ENCODE measurements at regions not wholly inside any gene's neighbourhood (a gene's known extent, or its start where the extent isn't known, plus 50 kb on each side); places are given as distances from the start of the nearest gene placed in this dataset.

- H3K27me3 Mint-ChIP-seq (ENCODE audit: low read depth, unreplicated experiment) = no peaks in the 10 kb centered on the region
- no peaks in the 10 kb centered on the region for H3K4me1 ChIP-seq (ENCODE audit: insufficient read depth, low read length)
- no peaks in the 10 kb centered on the region for H4K20me1 ChIP-seq (ENCODE audit: insufficient read depth, low read length)
- no peak overlapping the region for H2AFZ ChIP-seq (ENCODE audit: low read depth, low read length)
- H3K36me3 Mint-ChIP-seq (ENCODE audit: low read depth, unreplicated experiment) = no peaks in the 10 kb centered on the region
- no peak overlapping the region for H3K4me3 Mint-ChIP-seq (ENCODE audit: unreplicated experiment)
- H3K9ac ChIP-seq (ENCODE audit: low read length) = no peak overlapping the region
- no peak overlapping the region for H3K27ac ChIP-seq (ENCODE audit: low read depth, low read length)
- FAIRE-seq = no peak
- no peaks in the 10 kb centered on the region for H3K9me3 ChIP-seq (ENCODE audit: insufficient read depth, low read depth, low read length)
- H3K4me3 ChIP-seq (ENCODE audit: insufficient read depth, low read depth, low read length) = no peak overlapping the region
- H3K4me1 Mint-ChIP-seq (ENCODE audit: low read depth, unreplicated experiment) = peaks cover 6% of the 10 kb centered on the region
- DNase-seq (ENCODE audit: low read depth) = no peak
- H3K27ac Mint-ChIP-seq (ENCODE audit: unreplicated experiment) = no peak overlapping the region
- no peak overlapping the region for H3K4me2 ChIP-seq (ENCODE audit: low read length)
- no peaks in the 10 kb centered on the region for H3K79me2 ChIP-seq (ENCODE audit: insufficient read depth, low read length)
- no peaks in the 10 kb centered on the region for H3K36me3 ChIP-seq (ENCODE audit: insufficient read depth, low read length)
- no peaks in the 10 kb centered on the region for H3K27me3 ChIP-seq (ENCODE audit: insufficient read depth, low read length)
- TF ChIP-seq, protein P1, sequence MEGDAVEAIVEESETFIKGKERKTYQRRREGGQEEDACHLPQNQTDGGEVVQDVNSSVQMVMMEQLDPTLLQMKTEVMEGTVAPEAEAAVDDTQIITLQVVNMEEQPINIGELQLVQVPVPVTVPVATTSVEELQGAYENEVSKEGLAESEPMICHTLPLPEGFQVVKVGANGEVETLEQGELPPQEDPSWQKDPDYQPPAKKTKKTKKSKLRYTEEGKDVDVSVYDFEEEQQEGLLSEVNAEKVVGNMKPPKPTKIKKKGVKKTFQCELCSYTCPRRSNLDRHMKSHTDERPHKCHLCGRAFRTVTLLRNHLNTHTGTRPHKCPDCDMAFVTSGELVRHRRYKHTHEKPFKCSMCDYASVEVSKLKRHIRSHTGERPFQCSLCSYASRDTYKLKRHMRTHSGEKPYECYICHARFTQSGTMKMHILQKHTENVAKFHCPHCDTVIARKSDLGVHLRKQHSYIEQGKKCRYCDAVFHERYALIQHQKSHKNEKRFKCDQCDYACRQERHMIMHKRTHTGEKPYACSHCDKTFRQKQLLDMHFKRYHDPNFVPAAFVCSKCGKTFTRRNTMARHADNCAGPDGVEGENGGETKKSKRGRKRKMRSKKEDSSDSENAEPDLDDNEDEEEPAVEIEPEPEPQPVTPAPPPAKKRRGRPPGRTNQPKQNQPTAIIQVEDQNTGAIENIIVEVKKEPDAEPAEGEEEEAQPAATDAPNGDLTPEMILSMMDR (IDR thresholded peaks at IDR 0.05; ENCODE audit: insufficient read depth, low read depth, low read length) = no peak
- TF ChIP-seq EZH2 (IDR thresholded peaks at IDR 0.05; ENCODE audit: insufficient read depth, low read length) = no peak
- H3K9me3 Mint-ChIP-seq (ENCODE audit: unreplicated experiment) = no peaks in the 10 kb centered on the region
Observed at GRCh38 chr10:10526846-10527245, 490.8 kb upstream of the CELF2 start.

- Mint-ChIP-seq H3K27me3 (ENCODE audit: low read depth, unreplicated experiment) (no peaks in the 10 kb centered on the region), H3K9me3 (ENCODE audit: unreplicated experiment) (no peaks in the 10 kb centered on the region), H3K4me3 (ENCODE audit: unreplicated experiment) (no peak overlapping the region), H3K27ac (ENCODE audit: unreplicated experiment) (no peak overlapping the region), H3K4me1 (ENCODE audit: low read depth, unreplicated experiment) (peaks cover 6% of the 10 kb centered on the region), H3K36me3 (ENCODE audit: low read depth, unreplicated experiment) (no peaks in the 10 kb centered on the region)
- Histone ChIP-seq H3K9me3 (ENCODE audit: insufficient read depth, low read depth, low read length) (no peaks in the 10 kb centered on the region), H3K79me2 (ENCODE audit: insufficient read depth, low read length) (no peaks in the 10 kb centered on the region), H2AFZ (ENCODE audit: low read depth, low read length) (no peak overlapping the region), H3K27ac (ENCODE audit: low read depth, low read length) (no peak overlapping the region), H3K9ac (ENCODE audit: low read length) (no peak overlapping the region), H3K27me3 (ENCODE audit: insufficient read depth, low read length) (no peaks in the 10 kb centered on the region), H3K4me1 (ENCODE audit: insufficient read depth, low read length) (no peaks in the 10 kb centered on the region), H4K20me1 (ENCODE audit: insufficient read depth, low read length) (no peaks in the 10 kb centered on the region), H3K4me2 (ENCODE audit: low read length) (no peak overlapping the region), H3K4me3 (ENCODE audit: insufficient read depth, low read depth, low read length) (no peak overlapping the region), H3K36me3 (ENCODE audit: insufficient read depth, low read length) (no peaks in the 10 kb centered on the region)
- FAIRE-seq (no peak), DNase-seq (ENCODE audit: low read depth) (no peak)
- TF ChIP-seq, protein P1 (IDR thresholded peaks at IDR 0.05; ENCODE audit: insufficient read depth, low read depth, low read length) = no peak
- no peak for TF ChIP-seq EZH2 (IDR thresholded peaks at IDR 0.05; ENCODE audit: insufficient read depth, low read length)
Observed at GRCh38 chr10:10527861-10528562, 489.7 kb upstream of the CELF2 start.

GRCh38 chr10:10528563-10528910, 489.1 kb upstream of the CELF2 start:
- H3K9me3 ChIP-seq (ENCODE audit: insufficient read depth, low read depth, low read length) = no peaks in the 10 kb centered on the region
- TF ChIP-seq EZH2 (IDR thresholded peaks at IDR 0.05; ENCODE audit: insufficient read depth, low read length) = no peak
- TF ChIP-seq, protein P1 (IDR thresholded peaks at IDR 0.05; ENCODE audit: insufficient read depth, low read depth, low read length) = no peak
- no peaks in the 10 kb centered on the region for H3K27me3 ChIP-seq (ENCODE audit: insufficient read depth, low read length)
- H3K79me2 ChIP-seq (ENCODE audit: insufficient read depth, low read length) = no peaks in the 10 kb centered on the region
- no peaks in the 10 kb centered on the region for H4K20me1 ChIP-seq (ENCODE audit: insufficient read depth, low read length)
- no peak overlapping the region for H3K4me2 ChIP-seq (ENCODE audit: low read length)
- H3K27me3 Mint-ChIP-seq (ENCODE audit: low read depth, unreplicated experiment) = no peaks in the 10 kb centered on the region
- no peaks in the 10 kb centered on the region for H3K9me3 Mint-ChIP-seq (ENCODE audit: unreplicated experiment)
- no peak overlapping the region for H3K4me3 Mint-ChIP-seq (ENCODE audit: unreplicated experiment)
- H2AFZ ChIP-seq (ENCODE audit: low read depth, low read length) = no peak overlapping the region
- no peaks in the 10 kb centered on the region for H3K4me1 ChIP-seq (ENCODE audit: insufficient read depth, low read length)
- peaks cover 8% of the 10 kb centered on the region for H3K4me1 Mint-ChIP-seq (ENCODE audit: low read depth, unreplicated experiment)
- DNase-seq (ENCODE audit: low read depth) (peak; percentile 18), FAIRE-seq (no peak)
- no peaks in the 10 kb centered on the region for H3K36me3 Mint-ChIP-seq (ENCODE audit: low read depth, unreplicated experiment)
- H3K9ac ChIP-seq (ENCODE audit: low read length) = no peak overlapping the region
- no peak overlapping the region for H3K27ac Mint-ChIP-seq (ENCODE audit: unreplicated experiment)
- H3K4me3 ChIP-seq (ENCODE audit: insufficient read depth, low read depth, low read length) = no peak overlapping the region
- no peak overlapping the region for H3K27ac ChIP-seq (ENCODE audit: low read depth, low read length)
- H3K36me3 ChIP-seq (ENCODE audit: insufficient read depth, low read length) = no peaks in the 10 kb centered on the region
